ENCODE measurements at regions not wholly inside any gene's neighbourhood (a gene's known extent, or its start where the extent isn't known, plus 50 kb on each side); places are given as distances from the start of the nearest gene placed in this dataset.
"Not testable (repeated sequence)": the region's sequence is repeated elsewhere in the genome, so short reads cannot be mapped to it uniquely, and the experiment has no call there.

DNA sequence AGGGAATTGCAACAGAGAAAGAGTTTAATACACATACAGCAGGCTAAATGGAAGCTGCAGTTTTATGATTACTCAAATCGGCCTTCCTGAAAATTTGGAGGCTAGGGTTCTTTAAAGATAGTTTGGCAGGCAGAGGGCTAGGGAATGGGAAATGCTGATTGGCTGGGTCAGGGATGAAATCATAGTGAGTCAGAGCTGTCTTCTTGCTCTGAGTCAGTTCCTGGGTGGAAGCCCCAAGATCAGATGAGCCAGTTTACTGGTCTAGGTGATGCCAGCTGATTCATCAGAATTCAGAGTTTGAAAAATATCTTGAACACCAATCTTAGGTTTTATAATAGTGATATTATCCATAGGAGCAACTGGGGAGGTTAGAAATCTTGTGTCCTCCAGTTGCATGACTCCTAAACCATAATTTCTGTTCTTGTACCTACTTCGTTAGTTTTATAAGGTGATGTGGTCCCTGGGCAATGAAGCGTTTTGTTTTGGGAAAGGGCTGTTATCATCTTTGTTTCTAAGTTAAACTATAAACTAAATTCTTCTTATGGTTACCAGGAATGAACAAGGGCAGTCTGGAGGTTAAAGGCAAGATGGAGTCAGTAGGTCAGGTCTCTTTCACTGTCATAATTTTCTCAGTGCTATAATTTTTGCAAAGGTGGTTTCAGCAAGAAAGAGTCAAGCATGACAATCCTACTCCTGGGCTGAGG lies 257.8 kb upstream of the CCDC196 start:
- DNase-seq: no peak

- DNase-seq: no peak
Observed at GRCh38 chr14:66231820-66232219, 254.4 kb upstream of the CCDC196 start.

- no peak for DNase-seq
Observed at GRCh38 chr14:66233591-66233990, 252.6 kb upstream of the CCDC196 start.

GRCh38 chr14:66234411-66234810 lies 251.8 kb upstream of the CCDC196 start:
- DNase-seq: no peak

GRCh38 chr14:66237741-66238140 lies 248.4 kb upstream of the CCDC196 start:
- DNase-seq: no peak

GRCh38 chr14:66238969-66239368 lies 247.2 kb upstream of the CCDC196 start:
- DNase-seq: no peak

- DNase-seq: no peak
Observed at GRCh38 chr14:66239589-66239988, 246.6 kb upstream of the CCDC196 start.

GRCh38 chr14:66240105-66240504 lies 246.1 kb upstream of the CCDC196 start:
- no peak for DNase-seq

GRCh38 chr14:66242001-66242400 lies 244.2 kb upstream of the CCDC196 start:
- no peak for DNase-seq

DNA sequence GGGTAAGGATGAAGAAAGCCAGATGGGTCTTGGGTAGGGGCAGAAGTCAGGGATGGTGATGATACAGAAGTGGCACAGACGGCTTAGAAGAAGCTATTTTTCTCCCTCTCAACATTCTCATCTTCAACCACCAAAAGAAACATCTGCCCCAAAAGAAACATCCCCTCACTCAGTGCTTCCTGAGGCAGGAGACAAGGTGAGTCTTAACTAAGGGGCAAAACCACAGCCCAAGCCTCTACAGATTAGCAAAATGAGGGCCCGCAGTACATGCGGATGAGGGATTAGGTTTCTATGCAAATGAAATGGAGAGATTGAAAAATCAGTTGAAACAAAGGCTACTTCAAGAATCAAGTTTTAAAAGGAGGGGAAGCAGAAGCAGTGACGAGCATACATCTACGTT lies 241.3 kb upstream of the CCDC196 start:
- no peak for DNase-seq

- DNase-seq: no peak
Observed at GRCh38 chr14:66247662-66248193, 238.4 kb upstream of the CCDC196 start.

GRCh38 chr14:66248256-66248655 lies 237.9 kb upstream of the CCDC196 start:
- DNase-seq: no peak

- no peak for DNase-seq
Observed at GRCh38 chr14:66249544-66249943, 236.6 kb upstream of the CCDC196 start.

DNA sequence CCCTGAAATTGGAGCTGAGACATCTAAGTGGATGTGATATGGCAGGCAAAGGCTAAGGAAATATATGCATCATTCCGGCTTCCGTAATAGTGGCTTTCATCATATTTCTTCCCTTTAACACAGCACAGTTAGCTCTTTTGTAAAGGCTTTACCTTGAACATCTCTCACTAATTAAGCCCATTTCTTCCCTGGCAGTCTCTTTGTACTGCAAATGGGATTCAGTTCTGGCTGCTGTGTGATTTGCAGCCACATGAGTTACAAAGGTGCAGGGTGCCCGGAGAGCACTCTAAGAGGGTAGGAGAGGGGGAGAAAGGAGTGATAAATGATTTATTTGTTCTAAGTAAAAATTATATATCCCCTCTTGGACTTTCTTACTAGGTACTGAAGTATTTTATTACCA lies 232.1 kb upstream of the CCDC196 start:
- DNase-seq: no peak

- DNase-seq: no peak
Observed at GRCh38 chr14:66268802-66269334, 217.3 kb upstream of the CCDC196 start.

- DNase-seq: no peak
Observed at GRCh38 chr14:66272221-66272620, 213.9 kb upstream of the CCDC196 start.

- no peak for DNase-seq
Observed at GRCh38 chr14:66273261-66273832, 212.8 kb upstream of the CCDC196 start.

DNA sequence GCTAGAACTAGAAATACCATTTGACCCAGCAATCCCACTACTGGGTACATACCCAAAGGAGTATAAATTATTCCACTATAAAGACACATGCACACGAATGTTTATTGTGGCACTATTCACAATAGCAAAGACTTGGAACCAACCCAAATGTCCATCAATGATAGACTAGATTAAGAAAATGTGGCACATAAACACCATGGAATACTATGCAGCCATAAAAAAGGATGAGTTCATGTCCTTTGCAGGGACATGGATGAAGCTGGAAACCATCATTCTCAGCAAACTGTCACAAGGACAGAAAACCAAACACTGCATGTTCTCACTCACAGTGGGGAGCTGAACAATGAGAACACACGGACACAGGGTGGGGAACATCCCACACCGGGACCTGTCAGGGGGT lies 207.8 kb upstream of the CCDC196 start:
- DNase-seq: not testable (repeated sequence)

GRCh38 chr14:66281036-66281776 lies 205.0 kb upstream of the CCDC196 start:
- DNase-seq: no peak

DNA sequence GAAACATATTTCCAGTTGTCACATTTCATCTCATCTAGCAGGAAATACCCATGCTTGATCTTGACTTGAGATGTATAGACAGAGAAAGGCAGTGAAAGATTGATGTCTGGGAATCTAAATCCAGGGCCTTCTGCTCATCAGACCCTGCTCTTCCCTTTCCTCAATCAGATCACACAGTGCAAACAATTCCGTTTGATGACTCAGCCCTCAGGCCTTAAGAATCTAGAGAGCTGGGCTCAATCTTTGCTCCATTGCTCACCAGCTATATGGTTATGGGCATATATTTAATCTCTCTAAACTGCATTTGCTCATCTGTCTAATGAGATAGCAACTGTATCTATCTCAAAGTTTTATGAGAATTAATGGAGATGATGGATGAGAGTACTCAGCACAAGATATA lies 201.8 kb upstream of the CCDC196 start:
- DNase-seq: no peak

DNA sequence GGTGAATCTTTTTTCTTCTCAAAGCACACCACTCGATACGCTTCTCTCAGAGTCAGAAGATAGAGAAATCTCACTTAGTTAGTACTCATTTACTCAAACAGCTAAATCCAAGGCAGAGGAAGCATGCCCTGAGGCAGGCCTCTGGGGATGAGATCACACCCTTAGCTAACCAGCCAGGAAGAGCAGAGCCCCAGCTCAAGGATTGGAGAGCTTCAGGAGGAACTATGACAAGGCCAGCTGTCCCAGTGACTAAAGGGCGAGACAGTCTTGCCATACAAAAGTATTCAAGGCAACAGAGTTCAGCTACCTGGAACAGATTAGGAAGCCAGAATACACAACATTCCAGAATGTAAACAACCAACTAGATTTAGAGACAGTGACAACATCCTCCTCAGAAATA lies 197.7 kb upstream of the CCDC196 start:
- DNase-seq: no peak

GRCh38 chr14:66291756-66292155 lies 194.4 kb upstream of the CCDC196 start:
- DNase-seq: no peak

DNA sequence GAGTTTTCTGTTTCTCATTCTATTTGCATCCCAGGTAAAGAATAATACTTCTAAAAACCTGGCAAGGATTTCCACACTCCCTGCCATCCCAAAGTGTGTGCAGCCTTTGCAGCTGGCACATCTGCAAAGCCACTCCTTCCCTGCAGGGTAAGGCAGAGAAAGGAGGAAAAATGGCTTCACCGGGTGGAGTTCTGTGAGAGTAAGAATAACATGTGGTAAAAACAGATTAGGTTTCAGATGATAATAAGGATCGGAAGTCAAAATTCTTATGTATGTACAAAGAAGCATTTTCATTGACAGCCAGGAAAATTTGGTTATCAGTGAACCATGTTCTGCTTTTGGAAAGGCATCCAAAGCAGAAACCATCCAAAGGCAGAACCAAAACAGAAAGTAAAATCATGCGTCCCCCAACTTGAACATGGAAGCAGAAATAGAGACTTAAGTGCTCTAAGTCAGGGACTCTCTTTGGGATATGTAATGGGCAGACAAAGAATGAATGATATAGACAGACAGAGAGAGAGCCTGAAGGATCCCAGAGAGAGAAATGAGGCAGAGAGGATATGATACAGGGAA lies 192.6 kb upstream of the CCDC196 start:
- no peak for DNase-seq

Data from activated CD8-positive, alpha-beta memory T cell treated with anti-CD3 and anti-CD28 coated beads for 24 hours (primary cell).